H1 (cell line): ENCODE measurements at regions not wholly inside any gene's neighbourhood (a gene's known extent, or its start where the extent isn't known, plus 50 kb on each side); places are given as distances from the start of the nearest gene placed in this dataset.

Experiments used
- ATF2 ChIP-seq: IDR thresholded peaks from 2 replicates; pipeline ENCODE4 v1.6.1; 2012; ENCODE audit warnings: low read length, inconsistent platforms
- CHD7 ChIP-seq: fragments of 300-600 bp; sonication (generic); IDR thresholded peaks from 2 replicates; pipeline ENCODE4 v1.7.1; 2012; ENCODE audit warnings: low read length, moderate library complexity, mild to moderate bottlenecking, inconsistent platforms; ENCODE audit not compliant: insufficient replicate concordance
- GTF2F1 ChIP-seq: IDR thresholded peaks from 2 replicates; pipeline ENCODE4 v1.6.1; 2012; ENCODE audit warnings: low read depth, low read length, improper control_type of control experiment, borderline replicate concordance
- KDM5A ChIP-seq: fragments of 200-600 bp; IDR thresholded peaks from 2 replicates; pipeline ENCODE4 v1.7.1; 2012; ENCODE audit warnings: mild to moderate bottlenecking, low read length, inconsistent platforms, mixed read lengths
- POLR2A ChIP-seq, 2 experiments: IDR thresholded peaks; 1 replicate in 1 of 2; 2 replicates in 1 of 2; pipeline ENCODE4 v1.6.1; 2011; ENCODE audit warnings: low read depth in 2 of 2, low read length in 2 of 2, mild to moderate bottlenecking in 2 of 2; ENCODE audit errors: control extremely low read depth in 1 of 2

GRCh38 chr2:176681584-176682115 is 412.4 kb downstream of the MTX2 start (continued):
- no peak for TF ChIP-seq CHD7
- TF ChIP-seq GTF2F1: no peak
- TF ChIP-seq POLR2A (IDR thresholded peaks at IDR 0.05; ENCODE audit: control extremely low read depth in 1 of 2, low read depth in 2 of 2, low read length in 2 of 2): no peak
- TF ChIP-seq ATF2: no peak
- no peak for TF ChIP-seq KDM5A
